HG02798 (cell line): ENCODE measurements at regions not wholly inside any gene's neighbourhood (a gene's known extent, or its start where the extent isn't known, plus 50 kb on each side); places are given as distances from the start of the nearest gene placed in this dataset.
"Not testable (repeated sequence)": the region's sequence is repeated elsewhere in the genome, so short reads cannot be mapped to it uniquely, and the experiment has no call there.

Source experiments
- ATAC-seq: cut with Tn5 transposase; IDR thresholded peaks from one replicate; pipeline ENCODE4 v1.9.1; 2021; ENCODE audit warnings: mild to moderate bottlenecking; ENCODE audit not compliant: unreplicated experiment, poor library complexity

- ATAC-seq, result no peak
Measured at GRCh38 chr16:17566656-17567450, 96.1 kb upstream of the XYLT1 start.

GRCh38 chr16:17566075-17566474 is 95.3 kb upstream of the XYLT1 start:
- no peak for ATAC-seq

GRCh38 chr16:17565605-17566004 is 94.8 kb upstream of the XYLT1 start:
- no peak for ATAC-seq

GRCh38 chr16:17564856-17565255 is 94.1 kb upstream of the XYLT1 start:
- no peak for ATAC-seq

DNA sequence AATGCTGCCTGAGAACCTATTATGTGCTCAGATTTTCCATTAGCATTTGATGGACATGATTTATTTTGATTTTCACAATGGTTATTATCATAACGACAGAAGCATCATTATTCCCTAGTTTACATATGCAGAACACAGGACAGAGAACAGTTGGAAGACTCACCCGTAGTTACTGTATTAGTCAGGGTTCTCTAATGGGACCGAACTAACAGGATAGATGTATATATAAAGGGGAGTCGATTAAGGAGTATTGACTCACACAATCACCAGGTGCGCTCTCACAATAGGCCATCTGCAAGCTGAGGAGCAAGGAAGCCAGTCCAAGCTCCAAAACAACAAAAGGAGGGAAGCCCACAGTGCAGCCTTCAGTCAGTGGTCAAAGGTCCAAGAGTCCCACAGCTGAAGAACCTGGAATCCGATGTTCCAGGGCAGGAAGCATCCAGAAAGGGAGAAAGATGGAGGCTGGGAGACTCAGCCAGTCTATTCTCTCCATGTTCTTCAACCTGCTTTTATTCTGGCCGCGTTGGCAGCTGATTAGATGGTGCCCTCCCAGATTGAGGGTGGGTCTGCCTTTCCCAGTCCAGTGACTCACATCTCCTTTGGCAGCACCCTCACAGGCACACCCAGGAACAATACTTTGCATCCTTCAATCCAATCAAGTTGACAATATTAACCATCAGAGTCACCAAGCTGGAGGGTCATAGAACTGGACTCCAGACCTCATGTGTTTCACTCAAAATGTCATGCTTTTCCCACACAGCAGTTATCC is 92.7 kb upstream of the XYLT1 start:
- no peak for ATAC-seq

GRCh38 chr16:17561056-17561455 is 90.3 kb upstream of the XYLT1 start:
- ATAC-seq, result no peak

- ATAC-seq, result no peak
Measured at GRCh38 chr16:17560548-17560947, 89.8 kb upstream of the XYLT1 start.

GRCh38 chr16:17559394-17559793 is 88.6 kb upstream of the XYLT1 start:
- no peak for ATAC-seq

GRCh38 chr16:17557949-17558348 is 87.2 kb upstream of the XYLT1 start:
- ATAC-seq, result no peak

DNA sequence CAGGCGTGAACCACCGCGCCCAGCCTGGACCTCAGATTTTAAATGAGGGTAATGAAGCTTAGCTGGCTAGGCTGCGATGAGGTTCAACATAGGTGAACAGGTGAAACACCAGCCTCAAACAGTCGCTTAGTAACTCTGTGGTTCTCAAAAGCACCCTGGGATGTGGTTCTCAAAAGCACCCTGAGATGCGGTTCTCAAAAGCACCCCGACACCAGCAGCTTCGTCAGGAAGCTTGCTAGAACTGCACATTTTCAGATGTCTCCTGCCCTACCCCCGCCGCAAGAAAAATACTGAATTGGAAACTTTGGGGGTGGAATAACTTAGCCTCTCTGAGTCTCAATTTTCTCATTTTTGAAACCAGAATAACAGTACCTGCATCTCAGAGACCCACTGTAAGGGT is 86.7 kb upstream of the XYLT1 start:
- no peak for ATAC-seq

DNA sequence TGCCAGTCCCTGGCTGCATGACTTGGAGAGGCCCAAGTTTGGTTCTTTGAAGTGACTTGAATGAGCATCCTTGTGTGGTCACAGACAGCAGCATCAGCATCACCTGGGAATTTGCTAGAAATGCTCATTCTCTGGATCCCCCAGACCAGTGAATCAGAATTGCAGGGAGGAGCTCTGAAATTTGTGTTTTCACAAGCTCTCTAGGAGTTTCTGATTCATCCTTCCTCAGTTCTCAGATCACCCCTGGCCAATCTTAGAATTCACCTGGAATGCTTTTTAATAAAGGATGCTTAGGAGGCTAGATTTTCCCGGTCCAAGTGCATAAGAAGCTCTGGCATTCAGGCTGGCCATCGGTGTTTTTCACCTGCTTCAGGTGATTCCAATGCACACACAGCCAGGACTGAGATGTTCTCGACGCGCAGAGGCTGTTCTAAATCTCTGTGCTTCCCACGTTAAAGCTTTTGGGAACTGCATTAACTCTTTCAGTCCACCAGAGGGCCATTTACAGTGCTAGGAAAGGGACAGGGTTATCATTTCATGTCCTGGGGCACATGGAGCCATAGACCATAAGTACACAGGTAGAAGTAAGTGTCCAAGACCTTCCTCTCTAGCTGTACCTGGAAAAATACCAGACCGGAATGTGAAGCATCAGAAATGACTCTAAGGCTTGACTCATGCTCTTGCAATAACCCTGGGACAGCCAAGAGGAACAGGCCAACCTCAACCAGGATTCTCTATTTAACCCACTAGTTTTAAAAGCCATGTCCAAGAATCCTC is 85.7 kb upstream of the XYLT1 start:
- no peak for ATAC-seq

GRCh38 chr16:17555176-17555575 is 84.4 kb upstream of the XYLT1 start:
- ATAC-seq, result no peak

DNA sequence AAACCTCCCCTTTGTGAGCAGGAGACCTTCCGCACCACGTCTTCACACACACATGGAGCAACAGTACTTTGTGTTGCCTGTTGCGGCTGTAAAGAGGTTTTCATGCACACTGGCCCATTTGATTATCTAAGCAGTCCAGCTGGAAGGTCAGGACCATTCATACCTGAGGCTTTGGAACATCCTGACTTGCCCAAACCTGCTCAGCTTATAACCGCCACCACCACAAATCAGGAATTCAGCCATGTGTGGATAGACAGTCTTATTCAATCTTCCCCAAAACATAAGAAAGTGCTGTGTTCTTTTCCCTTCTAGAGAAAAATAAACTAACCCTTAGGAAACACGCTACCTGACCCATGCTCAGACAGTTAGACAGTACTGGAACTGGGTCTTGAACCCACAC is 81.6 kb upstream of the XYLT1 start:
- ATAC-seq, result no peak

DNA sequence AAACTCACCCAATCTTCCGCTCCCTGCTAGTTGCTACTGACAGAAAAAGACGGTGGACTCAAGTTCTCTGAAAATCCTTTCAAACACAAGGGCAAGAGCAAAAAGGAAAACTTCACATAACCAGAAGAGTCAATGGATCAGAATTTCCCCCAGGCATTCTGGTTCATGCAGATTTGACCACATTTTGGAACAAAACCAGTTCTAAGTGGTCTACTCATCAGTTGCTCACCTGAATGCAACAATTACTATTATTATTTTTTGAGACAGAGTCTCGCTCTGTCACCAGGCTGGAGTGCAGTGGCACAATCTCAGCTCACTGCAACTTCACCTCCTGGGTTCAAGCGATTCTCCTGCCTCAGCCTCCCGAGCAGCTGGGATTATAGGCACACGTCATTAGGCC is 80.9 kb upstream of the XYLT1 start:
- not testable (repeated sequence) for ATAC-seq

DNA sequence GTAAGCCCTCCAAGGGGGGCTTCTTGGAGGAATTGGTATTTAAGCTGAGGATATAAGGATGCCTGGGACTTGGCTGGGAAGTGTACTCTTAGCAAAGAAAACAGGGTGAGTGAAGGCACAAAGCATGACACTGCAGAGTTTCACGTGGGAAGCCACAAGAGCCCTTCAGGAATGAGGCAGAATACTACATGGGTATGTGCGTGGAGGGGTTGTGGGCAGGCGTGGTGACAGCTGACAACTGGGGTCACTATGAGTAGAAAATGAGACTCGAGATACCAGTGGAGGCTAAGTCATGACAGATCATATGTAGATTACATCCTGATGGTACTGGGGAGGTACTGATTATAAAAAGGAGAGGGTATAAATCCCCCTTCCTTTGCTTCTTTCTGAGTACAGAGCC is 78.1 kb upstream of the XYLT1 start:
- ATAC-seq, result no peak

GRCh38 chr16:17544785-17545184 is 74.0 kb upstream of the XYLT1 start:
- ATAC-seq, result no peak

- ATAC-seq, result no peak
Measured at GRCh38 chr16:17544304-17544703, 73.5 kb upstream of the XYLT1 start.

GRCh38 chr16:17543073-17543472 is 72.3 kb upstream of the XYLT1 start:
- no peak for ATAC-seq

- no peak for ATAC-seq
Measured at GRCh38 chr16:17541324-17541723, 70.6 kb upstream of the XYLT1 start.

- ATAC-seq, result no peak
Measured at GRCh38 chr16:17538927-17539326, 68.2 kb upstream of the XYLT1 start.
